ENCODE measurements at regions not wholly inside any gene's neighbourhood (a gene's known extent, or its start where the extent isn't known, plus 50 kb on each side); places are given as distances from the start of the nearest gene placed in this dataset.

GRCh38 chr1:17991996-17992395, 115.6 kb upstream of the IGSF21 start:
- Histone ChIP-seq H3K9me3 (ENCODE audit: low read depth, low read length, poor library complexity, severe bottlenecking) (no peaks in the 10 kb centered on the region), H3K4me3 (ENCODE audit: low read depth, low read length, poor library complexity, severe bottlenecking) (no peak overlapping the region), H3K27me3 (replicated peaks; ENCODE audit: insufficient read depth, low read depth, low read length, poor library complexity) (peaks cover 12% of the 10 kb centered on the region), H3K27ac (ENCODE audit: low read depth, low read length, poor library complexity, severe bottlenecking) (no peak overlapping the region), H3K36me3 (ENCODE audit: insufficient read depth, low read length, poor library complexity, severe bottlenecking) (no peaks in the 10 kb centered on the region), H3K4me1 (ENCODE audit: insufficient read depth, low read length, poor library complexity, severe bottlenecking) (no peaks in the 10 kb centered on the region)
- ChIA-PET POLR2A (ENCODE audit: low non-redundant PET) (interaction anchor here (0.6 kb wide), 1 partner anchor 223 kb away, joined by 3 read pairs; no protein-coding TSS in a partner anchor), CTCF (no interaction called here)
- no peak for TF ChIP-seq CTCF (conservative IDR thresholded peaks at IDR 0.05; ENCODE audit: low read depth, low read length)
- TF ChIP-seq EZH2 (IDR thresholded peaks at IDR 0.05; ENCODE audit: borderline replicate concordance, low read depth, low read length, poor library complexity, severe bottlenecking) = no peak
- no TSS peak for BruUV-seq (replicated peaks)
- intact Hi-C loops (cut with micrococcal nuclease; ENCODE audit: unreplicated experiment) = no loop called here
- DNase-seq (ENCODE audit: low spot score) = no peak

DNA sequence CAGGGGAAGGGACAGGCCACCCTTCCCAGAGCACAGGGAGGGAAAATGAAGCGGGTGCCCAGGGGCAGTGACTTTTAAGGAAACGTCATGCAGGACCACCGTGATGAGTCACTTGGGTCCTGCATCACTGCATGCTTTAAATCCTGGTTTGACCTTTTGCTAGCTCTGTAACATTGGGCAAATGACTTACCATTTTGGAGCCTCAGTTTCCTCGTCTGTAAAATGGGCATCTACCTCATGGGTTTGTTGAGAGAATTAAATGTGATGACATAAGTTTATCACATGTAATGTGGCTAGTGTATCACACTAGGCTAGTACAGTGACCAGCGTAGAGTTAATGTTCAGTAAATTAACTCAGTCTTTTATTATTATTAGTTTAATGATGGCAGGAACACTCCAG, 114.8 kb upstream of the IGSF21 start:
- intact Hi-C loops (cut with micrococcal nuclease; ENCODE audit: unreplicated experiment) = no loop called here
- CTCF ChIA-PET = no interaction called here
- no TSS peak for BruUV-seq (replicated peaks)
- Histone ChIP-seq H3K4me1 (ENCODE audit: insufficient read depth, low read length, poor library complexity, severe bottlenecking) (no peaks in the 10 kb centered on the region), H3K9me3 (ENCODE audit: low read depth, low read length, poor library complexity, severe bottlenecking) (no peaks in the 10 kb centered on the region), H3K36me3 (ENCODE audit: insufficient read depth, low read length, poor library complexity, severe bottlenecking) (no peaks in the 10 kb centered on the region), H3K27me3 (replicated peaks; ENCODE audit: insufficient read depth, low read depth, low read length, poor library complexity) (peaks cover 12% of the 10 kb centered on the region), H3K27ac (ENCODE audit: low read depth, low read length, poor library complexity, severe bottlenecking) (no peak overlapping the region), H3K4me3 (ENCODE audit: low read depth, low read length, poor library complexity, severe bottlenecking) (no peak overlapping the region)
- POLR2A ChIA-PET (ENCODE audit: low non-redundant PET) = interaction anchor here (0.6 kb wide), 1 partner anchor 224 kb away, joined by 3 read pairs; no protein-coding TSS in a partner anchor
- DNase-seq (ENCODE audit: low spot score) = no peak
- no peak for TF ChIP-seq CTCF (conservative IDR thresholded peaks at IDR 0.05; ENCODE audit: low read depth, low read length)
- no peak for TF ChIP-seq EZH2 (IDR thresholded peaks at IDR 0.05; ENCODE audit: borderline replicate concordance, low read depth, low read length, poor library complexity, severe bottlenecking)

GRCh38 chr1:17994046-17994445, 113.6 kb upstream of the IGSF21 start:
- no peak for TF ChIP-seq CTCF (conservative IDR thresholded peaks at IDR 0.05; ENCODE audit: low read depth, low read length)
- no peak for TF ChIP-seq EZH2 (IDR thresholded peaks at IDR 0.05; ENCODE audit: borderline replicate concordance, low read depth, low read length, poor library complexity, severe bottlenecking)
- CTCF ChIA-PET = no interaction called here
- intact Hi-C loops (cut with micrococcal nuclease; ENCODE audit: unreplicated experiment) = no loop called here
- Histone ChIP-seq H3K36me3 (ENCODE audit: insufficient read depth, low read length, poor library complexity, severe bottlenecking) (no peaks in the 10 kb centered on the region), H3K27me3 (replicated peaks; ENCODE audit: insufficient read depth, low read depth, low read length, poor library complexity) (peaks cover 12% of the 10 kb centered on the region), H3K4me1 (ENCODE audit: insufficient read depth, low read length, poor library complexity, severe bottlenecking) (no peaks in the 10 kb centered on the region), H3K27ac (ENCODE audit: low read depth, low read length, poor library complexity, severe bottlenecking) (no peak overlapping the region), H3K4me3 (ENCODE audit: low read depth, low read length, poor library complexity, severe bottlenecking) (no peak overlapping the region), H3K9me3 (ENCODE audit: low read depth, low read length, poor library complexity, severe bottlenecking) (no peaks in the 10 kb centered on the region)
- BruUV-seq (replicated peaks) = no TSS peak
- DNase-seq (ENCODE audit: low spot score) = no peak
- POLR2A ChIA-PET (ENCODE audit: low non-redundant PET) = no interaction called here
